ENCODE measurements at regions not wholly inside any gene's neighbourhood (a gene's known extent, or its start where the extent isn't known, plus 50 kb on each side); places are given as distances from the start of the nearest gene placed in this dataset.
"Not testable (repeated sequence)": the region's sequence is repeated elsewhere in the genome, so short reads cannot be mapped to it uniquely, and the experiment has no call there.

GRCh38 chr20:48024539-48024938 is 239.3 kb upstream of the SULF2 start:
- DNase-seq = no peak

- DNase-seq = not testable (repeated sequence)
Observed at GRCh38 chr20:48020696-48021095, 235.4 kb upstream of the SULF2 start.

GRCh38 chr20:48019940-48020339 is 234.7 kb upstream of the SULF2 start:
- no peak for DNase-seq

GRCh38 chr20:48019496-48019895 is 234.2 kb upstream of the SULF2 start:
- DNase-seq = no peak

GRCh38 chr20:48018851-48019250 is 233.6 kb upstream of the SULF2 start:
- DNase-seq = peak; percentile 93

GRCh38 chr20:48017992-48018391 is 232.7 kb upstream of the SULF2 start:
- no peak for DNase-seq

- peak; percentile 87 for DNase-seq
Observed at GRCh38 chr20:48017509-48017908, 232.2 kb upstream of the SULF2 start.

- peak; percentile 100 for DNase-seq
Observed at GRCh38 chr20:48015943-48016723, 230.9 kb upstream of the SULF2 start.

GRCh38 chr20:48015141-48015910 is 230.0 kb upstream of the SULF2 start:
- DNase-seq = peak; percentile 94

GRCh38 chr20:48012401-48012974 is 227.2 kb upstream of the SULF2 start:
- DNase-seq = peak; percentile 97

- DNase-seq = no peak
Observed at GRCh38 chr20:48011025-48011424, 225.7 kb upstream of the SULF2 start.

GRCh38 chr20:48010623-48011022 is 225.3 kb upstream of the SULF2 start:
- DNase-seq = no peak

GRCh38 chr20:48008850-48009515 is 223.7 kb upstream of the SULF2 start:
- peak; percentile 92 for DNase-seq

- no peak for DNase-seq
Observed at GRCh38 chr20:48007351-48007750, 222.1 kb upstream of the SULF2 start.

- peak; percentile 83 for DNase-seq
Observed at GRCh38 chr20:48006036-48006833, 221.0 kb upstream of the SULF2 start.

- no peak for DNase-seq
Observed at GRCh38 chr20:48003021-48003420, 217.7 kb upstream of the SULF2 start.

GRCh38 chr20:48002517-48002970 is 217.3 kb upstream of the SULF2 start:
- no peak for DNase-seq

- peak; percentile 62 for DNase-seq
Observed at GRCh38 chr20:47999166-47999565, 213.9 kb upstream of the SULF2 start.

- peak; percentile 75 for DNase-seq
Observed at GRCh38 chr20:47998736-47999135, 213.5 kb upstream of the SULF2 start.

- no peak for DNase-seq
Observed at GRCh38 chr20:47995661-47996060, 210.4 kb upstream of the SULF2 start.

- no peak for DNase-seq
Observed at GRCh38 chr20:47993817-47994216, 208.5 kb upstream of the SULF2 start.

GRCh38 chr20:47993035-47993755 is 207.9 kb upstream of the SULF2 start:
- no peak for DNase-seq

Data from fibroblast of skin of right quadriceps (primary cell).